GM21576 (cell line): ENCODE measurements at regions not wholly inside any gene's neighbourhood (a gene's known extent, or its start where the extent isn't known, plus 50 kb on each side); places are given as distances from the start of the nearest gene placed in this dataset.
A peak's percentile ranks its signal among the peaks of the same experiment; 100 is the strongest.

Experiments used
- ATAC-seq: cut with Tn5 transposase; IDR thresholded peaks from one replicate; pipeline ENCODE4 v1.9.1; 2021; ENCODE audit warnings: mild to moderate bottlenecking, moderate library complexity; ENCODE audit not compliant: unreplicated experiment

GRCh38 chr18:73966954-73967353 lies 180.7 kb downstream of the FBXO15 start:
- ATAC-seq = no peak

GRCh38 chr18:73962256-73962655 lies 185.4 kb downstream of the FBXO15 start:
- ATAC-seq = peak; percentile 68

GRCh38 chr18:73961804-73962203 lies 185.8 kb downstream of the FBXO15 start:
- no peak for ATAC-seq

- ATAC-seq = no peak
These were observed 188.3 kb downstream of the FBXO15 start for GRCh38 chr18:73959352-73959751.

- ATAC-seq = no peak
These were observed 193.4 kb downstream of the FBXO15 start for GRCh38 chr18:73954268-73954667.

GRCh38 chr18:73952296-73952946 lies 195.2 kb downstream of the FBXO15 start:
- ATAC-seq = no peak

- no peak for ATAC-seq
These were observed 197.4 kb downstream of the FBXO15 start for GRCh38 chr18:73950116-73950700.

- ATAC-seq = no peak
These were observed 199.1 kb downstream of the FBXO15 start for GRCh38 chr18:73948497-73948896.

GRCh38 chr18:73948084-73948483 lies 199.6 kb downstream of the FBXO15 start:
- ATAC-seq = no peak

- no peak for ATAC-seq
These were observed 200.3 kb downstream of the FBXO15 start for GRCh38 chr18:73947180-73947921.

GRCh38 chr18:73945130-73945792 lies 202.4 kb downstream of the FBXO15 start:
- no peak for ATAC-seq

GRCh38 chr18:73944715-73945114 lies 202.9 kb downstream of the FBXO15 start:
- no peak for ATAC-seq

GRCh38 chr18:73943763-73944162 lies 203.9 kb downstream of the FBXO15 start:
- ATAC-seq = no peak

GRCh38 chr18:73942956-73943355 lies 204.7 kb downstream of the FBXO15 start:
- no peak for ATAC-seq

GRCh38 chr18:73942081-73942625 lies 205.5 kb downstream of the FBXO15 start:
- no peak for ATAC-seq

GRCh38 chr18:73940721-73941120 lies 206.9 kb downstream of the FBXO15 start:
- no peak for ATAC-seq

GRCh38 chr18:73939391-73939790 lies 208.2 kb downstream of the FBXO15 start:
- ATAC-seq = no peak

GRCh38 chr18:73933685-73934084 lies 213.9 kb downstream of the FBXO15 start:
- no peak for ATAC-seq

- ATAC-seq = no peak
These were observed 214.7 kb downstream of the FBXO15 start for GRCh38 chr18:73932976-73933375.

- ATAC-seq = no peak
These were observed 220.1 kb downstream of the FBXO15 start for GRCh38 chr18:73927496-73927895.

GRCh38 chr18:73924836-73925235 lies 222.8 kb downstream of the FBXO15 start:
- ATAC-seq = no peak
